ENCODE measurements at regions not wholly inside any gene's neighbourhood (a gene's known extent, or its start where the extent isn't known, plus 50 kb on each side); places are given as distances from the start of the nearest gene placed in this dataset.
"Not testable (repeated sequence)": the region's sequence is repeated elsewhere in the genome, so short reads cannot be mapped to it uniquely, and the experiment has no call there.

GRCh38 chr10:10044922-10045764 lies 972.5 kb upstream of the CELF2 start:
- DNase-seq (ENCODE audit: low read depth) = no peak

GRCh38 chr10:10045765-10046028 lies 972.0 kb upstream of the CELF2 start:
- DNase-seq (ENCODE audit: low read depth) = no peak

GRCh38 chr10:10047426-10047825 lies 970.2 kb upstream of the CELF2 start:
- no peak for DNase-seq (ENCODE audit: low read depth)

GRCh38 chr10:10053051-10053450 lies 964.6 kb upstream of the CELF2 start:
- DNase-seq (ENCODE audit: low read depth) = no peak

GRCh38 chr10:10054466-10054865 lies 963.2 kb upstream of the CELF2 start:
- no peak for DNase-seq (ENCODE audit: low read depth)

GRCh38 chr10:10055656-10056442 lies 961.8 kb upstream of the CELF2 start:
- no peak for DNase-seq (ENCODE audit: low read depth)

GRCh38 chr10:10056961-10057360 lies 960.7 kb upstream of the CELF2 start:
- no peak for DNase-seq (ENCODE audit: low read depth)

- DNase-seq (ENCODE audit: low read depth) = no peak
These were observed 950.0 kb upstream of the CELF2 start for GRCh38 chr10:10067644-10068043.

- not testable (repeated sequence) for DNase-seq (ENCODE audit: low read depth)
These were observed 942.8 kb upstream of the CELF2 start for GRCh38 chr10:10074847-10075246.

GRCh38 chr10:10078446-10078845 lies 939.2 kb upstream of the CELF2 start:
- DNase-seq (ENCODE audit: low read depth) = no peak

- DNase-seq (ENCODE audit: low read depth) = peak; percentile 31
These were observed 925.1 kb upstream of the CELF2 start for GRCh38 chr10:10092581-10092980.

GRCh38 chr10:10093021-10093420 lies 924.7 kb upstream of the CELF2 start:
- no peak for DNase-seq (ENCODE audit: low read depth)

GRCh38 chr10:10094691-10095090 lies 923.0 kb upstream of the CELF2 start:
- peak; percentile 3 for DNase-seq (ENCODE audit: low read depth)

- DNase-seq (ENCODE audit: low read depth) = no peak
These were observed 921.4 kb upstream of the CELF2 start for GRCh38 chr10:10096296-10096695.

- no peak for DNase-seq (ENCODE audit: low read depth)
These were observed 920.8 kb upstream of the CELF2 start for GRCh38 chr10:10096898-10097297.

- DNase-seq (ENCODE audit: low read depth) = no peak
These were observed 916.6 kb upstream of the CELF2 start for GRCh38 chr10:10101106-10101505.

GRCh38 chr10:10110844-10111490 lies 906.7 kb upstream of the CELF2 start:
- no peak for DNase-seq (ENCODE audit: low read depth)

GRCh38 chr10:10118131-10118530 lies 899.5 kb upstream of the CELF2 start:
- no peak for DNase-seq (ENCODE audit: low read depth)

GRCh38 chr10:10120671-10121070 lies 897.0 kb upstream of the CELF2 start:
- DNase-seq (ENCODE audit: low read depth) = no peak

- DNase-seq (ENCODE audit: low read depth) = no peak
These were observed 892.0 kb upstream of the CELF2 start for GRCh38 chr10:10125676-10126075.

GRCh38 chr10:10126218-10126617 lies 891.5 kb upstream of the CELF2 start:
- no peak for DNase-seq (ENCODE audit: low read depth)

- no peak for DNase-seq (ENCODE audit: low read depth)
These were observed 889.3 kb upstream of the CELF2 start for GRCh38 chr10:10128387-10128786.

- DNase-seq (ENCODE audit: low read depth) = no peak
These were observed 887.0 kb upstream of the CELF2 start for GRCh38 chr10:10130686-10131085.

All from fibroblast of the conjunctiva (primary cell).